ENCODE measurements at regions not wholly inside any gene's neighbourhood (a gene's known extent, or its start where the extent isn't known, plus 50 kb on each side); places are given as distances from the start of the nearest gene placed in this dataset.

DNA sequence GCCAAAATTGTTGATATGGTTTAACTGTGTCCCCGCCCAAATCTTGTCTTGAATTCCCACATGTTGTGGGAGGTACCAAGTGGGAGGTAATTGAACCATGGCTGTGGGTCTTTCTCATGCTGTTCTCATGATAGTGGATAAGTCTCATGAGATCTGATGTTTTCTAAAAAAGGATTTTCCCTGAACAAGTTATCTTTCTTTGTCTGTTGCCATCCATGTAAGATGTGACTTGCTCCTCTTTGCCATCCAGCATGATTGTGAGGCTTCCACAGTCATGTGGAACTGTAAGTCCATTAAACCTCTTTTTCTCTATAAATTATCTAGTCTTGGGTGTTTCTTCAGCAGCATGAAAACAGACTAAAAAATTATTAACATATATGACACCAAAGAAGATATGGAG lies 986.7 kb upstream of the MIR17HG start:
- Histone ChIP-seq H3K36me3 (ENCODE audit: control insufficient read depth in 4 of 4, insufficient read depth in 3 of 4, low read depth in 1 of 4, low read length in 3 of 4) (no peaks in the 10 kb centered on the region), H3K27me3 (ENCODE audit: control insufficient read depth in 4 of 4, insufficient read depth in 4 of 4, low read length in 3 of 4) (peaks cover 0 to 4% (median 0%) of the 10 kb centered on the region in 4 donors), H3K4me1 (ENCODE audit: control insufficient read depth in 4 of 4, insufficient read depth in 4 of 4, low read length in 3 of 4) (no peaks in the 10 kb centered on the region), H3K4me3 (ENCODE audit: low read depth in 1 of 3, low read length in 3 of 3) (no peak overlapping the region), H3K9me3 (ENCODE audit: control insufficient read depth in 4 of 4, low read length in 3 of 4) (no peaks in the 10 kb centered on the region), H3K27ac (ENCODE audit: low read depth in 1 of 2, low read length in 2 of 2) (no peak overlapping the region), H3K9ac (ENCODE audit: low read depth in 1 of 2, low read length in 2 of 2) (no peak overlapping the region)
- DNase-seq (ENCODE audit: low spot score) = no peak
- TF ChIP-seq FOXA2 (IDR thresholded peaks at IDR 0.05) (no peak), YY1 (IDR thresholded peaks at IDR 0.05) (no peak), JUND (IDR thresholded peaks at IDR 0.05) (no peak), RAD21 (IDR thresholded peaks at IDR 0.05) (no peak), HNF4G (IDR thresholded peaks at IDR 0.05) (no peak), GABPA (IDR thresholded peaks at IDR 0.05 in 1 of 2, conservative IDR thresholded peaks at IDR 0.05 in 1 of 2) (no peak), FOXA1 (IDR thresholded peaks at IDR 0.05) (no peak), TAF1 (conservative IDR thresholded peaks at IDR 0.05) (no peak)
- TF ChIP-seq, protein P1, sequence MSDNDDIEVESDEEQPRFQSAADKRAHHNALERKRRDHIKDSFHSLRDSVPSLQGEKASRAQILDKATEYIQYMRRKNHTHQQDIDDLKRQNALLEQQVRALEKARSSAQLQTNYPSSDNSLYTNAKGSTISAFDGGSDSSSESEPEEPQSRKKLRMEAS (IDR thresholded peaks at IDR 0.05) = no peak
- TF ChIP-seq, protein P2, sequence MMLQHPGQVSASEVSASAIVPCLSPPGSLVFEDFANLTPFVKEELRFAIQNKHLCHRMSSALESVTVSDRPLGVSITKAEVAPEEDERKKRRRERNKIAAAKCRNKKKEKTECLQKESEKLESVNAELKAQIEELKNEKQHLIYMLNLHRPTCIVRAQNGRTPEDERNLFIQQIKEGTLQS (IDR thresholded peaks at IDR 0.05) = no peak
- TF ChIP-seq, protein P3, sequence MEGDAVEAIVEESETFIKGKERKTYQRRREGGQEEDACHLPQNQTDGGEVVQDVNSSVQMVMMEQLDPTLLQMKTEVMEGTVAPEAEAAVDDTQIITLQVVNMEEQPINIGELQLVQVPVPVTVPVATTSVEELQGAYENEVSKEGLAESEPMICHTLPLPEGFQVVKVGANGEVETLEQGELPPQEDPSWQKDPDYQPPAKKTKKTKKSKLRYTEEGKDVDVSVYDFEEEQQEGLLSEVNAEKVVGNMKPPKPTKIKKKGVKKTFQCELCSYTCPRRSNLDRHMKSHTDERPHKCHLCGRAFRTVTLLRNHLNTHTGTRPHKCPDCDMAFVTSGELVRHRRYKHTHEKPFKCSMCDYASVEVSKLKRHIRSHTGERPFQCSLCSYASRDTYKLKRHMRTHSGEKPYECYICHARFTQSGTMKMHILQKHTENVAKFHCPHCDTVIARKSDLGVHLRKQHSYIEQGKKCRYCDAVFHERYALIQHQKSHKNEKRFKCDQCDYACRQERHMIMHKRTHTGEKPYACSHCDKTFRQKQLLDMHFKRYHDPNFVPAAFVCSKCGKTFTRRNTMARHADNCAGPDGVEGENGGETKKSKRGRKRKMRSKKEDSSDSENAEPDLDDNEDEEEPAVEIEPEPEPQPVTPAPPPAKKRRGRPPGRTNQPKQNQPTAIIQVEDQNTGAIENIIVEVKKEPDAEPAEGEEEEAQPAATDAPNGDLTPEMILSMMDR (IDR thresholded peaks at IDR 0.05; ENCODE audit: low read depth, low read length, missing input control) = no peak
- 73% methylated on average over 1 of the region's 1 CpG for WGBS

DNA sequence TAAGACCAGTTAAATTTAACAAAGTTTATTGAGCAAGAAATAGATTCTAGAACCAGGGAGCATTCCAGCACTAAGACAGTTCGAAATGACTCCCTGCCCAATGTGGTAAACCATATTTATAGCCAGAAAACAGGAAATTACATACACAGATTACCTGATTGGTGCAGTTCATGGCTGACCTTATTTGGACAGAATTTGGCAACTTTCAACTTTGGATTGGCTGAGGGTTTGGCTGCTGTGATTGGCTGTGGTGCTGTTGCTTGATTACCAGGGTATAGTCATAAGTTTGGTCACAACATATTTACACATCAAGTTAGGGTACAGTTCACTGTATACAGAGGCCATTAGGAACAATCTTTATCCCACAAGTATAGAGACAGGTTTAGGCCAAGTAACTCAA lies 984.8 kb upstream of the MIR17HG start:
- 53% methylated on average over 1 of the region's 1 CpG for WGBS
- TF ChIP-seq TAF1 (conservative IDR thresholded peaks at IDR 0.05) (no peak), JUND (IDR thresholded peaks at IDR 0.05) (no peak), HNF4A (conservative IDR thresholded peaks at IDR 0.05) (no peak), GABPA (IDR thresholded peaks at IDR 0.05 in 1 of 2, conservative IDR thresholded peaks at IDR 0.05 in 1 of 2) (no peak), RXRA (IDR thresholded peaks at IDR 0.05) (no peak), SP1 (IDR thresholded peaks at IDR 0.05) (no peak), HNF4G (IDR thresholded peaks at IDR 0.05) (no peak), YY1 (IDR thresholded peaks at IDR 0.05) (no peak)
- TF ChIP-seq, protein P1 (IDR thresholded peaks at IDR 0.05) = no peak
- TF ChIP-seq, protein P3 (IDR thresholded peaks at IDR 0.05; ENCODE audit: low read depth, low read length, missing input control) = no peak
- TF ChIP-seq, protein P4, sequence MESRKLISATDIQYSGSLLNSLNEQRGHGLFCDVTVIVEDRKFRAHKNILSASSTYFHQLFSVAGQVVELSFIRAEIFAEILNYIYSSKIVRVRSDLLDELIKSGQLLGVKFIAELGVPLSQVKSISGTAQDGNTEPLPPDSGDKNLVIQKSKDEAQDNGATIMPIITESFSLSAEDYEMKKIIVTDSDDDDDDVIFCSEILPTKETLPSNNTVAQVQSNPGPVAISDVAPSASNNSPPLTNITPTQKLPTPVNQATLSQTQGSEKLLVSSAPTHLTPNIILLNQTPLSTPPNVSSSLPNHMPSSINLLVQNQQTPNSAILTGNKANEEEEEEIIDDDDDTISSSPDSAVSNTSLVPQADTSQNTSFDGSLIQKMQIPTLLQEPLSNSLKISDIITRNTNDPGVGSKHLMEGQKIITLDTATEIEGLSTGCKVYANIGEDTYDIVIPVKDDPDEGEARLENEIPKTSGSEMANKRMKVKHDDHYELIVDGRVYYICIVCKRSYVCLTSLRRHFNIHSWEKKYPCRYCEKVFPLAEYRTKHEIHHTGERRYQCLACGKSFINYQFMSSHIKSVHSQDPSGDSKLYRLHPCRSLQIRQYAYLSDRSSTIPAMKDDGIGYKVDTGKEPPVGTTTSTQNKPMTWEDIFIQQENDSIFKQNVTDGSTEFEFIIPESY (IDR thresholded peaks at IDR 0.05) = no peak
- TF ChIP-seq, protein P5, sequence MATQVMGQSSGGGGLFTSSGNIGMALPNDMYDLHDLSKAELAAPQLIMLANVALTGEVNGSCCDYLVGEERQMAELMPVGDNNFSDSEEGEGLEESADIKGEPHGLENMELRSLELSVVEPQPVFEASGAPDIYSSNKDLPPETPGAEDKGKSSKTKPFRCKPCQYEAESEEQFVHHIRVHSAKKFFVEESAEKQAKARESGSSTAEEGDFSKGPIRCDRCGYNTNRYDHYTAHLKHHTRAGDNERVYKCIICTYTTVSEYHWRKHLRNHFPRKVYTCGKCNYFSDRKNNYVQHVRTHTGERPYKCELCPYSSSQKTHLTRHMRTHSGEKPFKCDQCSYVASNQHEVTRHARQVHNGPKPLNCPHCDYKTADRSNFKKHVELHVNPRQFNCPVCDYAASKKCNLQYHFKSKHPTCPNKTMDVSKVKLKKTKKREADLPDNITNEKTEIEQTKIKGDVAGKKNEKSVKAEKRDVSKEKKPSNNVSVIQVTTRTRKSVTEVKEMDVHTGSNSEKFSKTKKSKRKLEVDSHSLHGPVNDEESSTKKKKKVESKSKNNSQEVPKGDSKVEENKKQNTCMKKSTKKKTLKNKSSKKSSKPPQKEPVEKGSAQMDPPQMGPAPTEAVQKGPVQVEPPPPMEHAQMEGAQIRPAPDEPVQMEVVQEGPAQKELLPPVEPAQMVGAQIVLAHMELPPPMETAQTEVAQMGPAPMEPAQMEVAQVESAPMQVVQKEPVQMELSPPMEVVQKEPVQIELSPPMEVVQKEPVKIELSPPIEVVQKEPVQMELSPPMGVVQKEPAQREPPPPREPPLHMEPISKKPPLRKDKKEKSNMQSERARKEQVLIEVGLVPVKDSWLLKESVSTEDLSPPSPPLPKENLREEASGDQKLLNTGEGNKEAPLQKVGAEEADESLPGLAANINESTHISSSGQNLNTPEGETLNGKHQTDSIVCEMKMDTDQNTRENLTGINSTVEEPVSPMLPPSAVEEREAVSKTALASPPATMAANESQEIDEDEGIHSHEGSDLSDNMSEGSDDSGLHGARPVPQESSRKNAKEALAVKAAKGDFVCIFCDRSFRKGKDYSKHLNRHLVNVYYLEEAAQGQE (IDR thresholded peaks at IDR 0.05) = no peak
- H3K27ac ChIP-seq (ENCODE audit: low read depth in 1 of 2, low read length in 2 of 2) = no peak overlapping the region
- DNase-seq (ENCODE audit: low spot score) = no peak
- H3K4me3 ChIP-seq (ENCODE audit: low read depth in 1 of 3, low read length in 3 of 3) = no peak overlapping the region
- peaks cover 0 to 4% (median 0%) of the 10 kb centered on the region in 4 donors for H3K27me3 ChIP-seq (ENCODE audit: control insufficient read depth in 4 of 4, insufficient read depth in 4 of 4, low read length in 3 of 4)
- H3K36me3 ChIP-seq (ENCODE audit: control insufficient read depth in 4 of 4, insufficient read depth in 3 of 4, low read depth in 1 of 4, low read length in 3 of 4) = no peaks in the 10 kb centered on the region
- H3K9me3 ChIP-seq (ENCODE audit: control insufficient read depth in 4 of 4, low read length in 3 of 4) = no peaks in the 10 kb centered on the region
- H3K9ac ChIP-seq (ENCODE audit: low read depth in 1 of 2, low read length in 2 of 2) = no peak overlapping the region
- no peaks in the 10 kb centered on the region for H3K4me1 ChIP-seq (ENCODE audit: control insufficient read depth in 4 of 4, insufficient read depth in 4 of 4, low read length in 3 of 4)

Measured in liver (tissue), 8 donors.